CD4-positive, alpha-beta T cell (primary cell): ENCODE measurements at regions not wholly inside any gene's neighbourhood (a gene's known extent, or its start where the extent isn't known, plus 50 kb on each side); places are given as distances from the start of the nearest gene placed in this dataset.

ENCODE experiments used
- ATAC-seq: fragments of 200-7000 bp; cut with Tn5 transposase; one replicate; pipeline ENCODE4 v1.10.0; 2022; ENCODE audit warnings: mild to moderate bottlenecking; ENCODE audit not compliant: poor library complexity
- CTCF ChIA-PET: fragments of 350-600 bp; sonication (Branson Sonifier 250); formaldehyde crosslinking; loops from one replicate; lab custom pipeline; 2021; ENCODE audit warnings: antibody characterized with exemption, inconsistent platforms; lab: Charles Lee
- POLR2A ChIA-PET: fragments of 350-600 bp; sonication (Branson Sonifier 250); formaldehyde crosslinking; loops from one replicate; lab custom pipeline; 2021; ENCODE audit warnings: antibody characterized with exemption, inconsistent platforms; lab: Charles Lee
- DNase-seq, 14 experiments: peaks; one replicate each; pipeline ENCODE4 v3.0.0-alpha.2; 2013 to 2020; ENCODE audit warnings: mixed read lengths in 2 of 14
- H3K27ac ChIP-seq, 2 donors: one replicate each; pipeline versions ENCODE4 v1.5.1 to v1.7.0; 2013; ENCODE audit warnings: low read length in 2 of 2, low read depth in 1 of 2, mild to moderate bottlenecking in 1 of 2
- H3K27me3 ChIP-seq, 2 experiments: 1 replicate in 1 of 2; 2 replicates in 1 of 2; pipeline versions ENCODE4 v1.6.1 to v1.7.0; 2013; ENCODE audit warnings: low read length in 2 of 2, control low read depth in 1 of 2, mild to moderate bottlenecking in 1 of 2, moderate library complexity in 1 of 2; ENCODE audit not compliant: insufficient read depth in 2 of 2, control insufficient read depth in 1 of 2
- H3K36me3 ChIP-seq: one replicate; pipeline ENCODE4 v1.6.1; 2013; ENCODE audit warnings: low read length, control low read depth; ENCODE audit not compliant: insufficient read depth
- H3K4me1 ChIP-seq: one replicate; pipeline ENCODE4 v1.6.1; 2013; ENCODE audit warnings: low read length, control low read depth; ENCODE audit not compliant: insufficient read depth
- H3K4me3 ChIP-seq: one replicate; pipeline ENCODE4 v1.5.1; 2013; ENCODE audit warnings: mild to moderate bottlenecking, low read length, moderate library complexity
- H3K9me3 ChIP-seq, 2 experiments: 1 replicate in 1 of 2; 2 replicates in 1 of 2; pipeline versions ENCODE4 v1.6.1 to v1.7.0; 2013; ENCODE audit warnings: low read length in 2 of 2, mild to moderate bottlenecking in 2 of 2, control low read depth in 1 of 2, moderate library complexity in 1 of 2; ENCODE audit not compliant: control insufficient read depth in 1 of 2, insufficient read depth in 1 of 2
- H3K27ac Mint-ChIP-seq: one replicate; pipeline ENCODE4 v1.8.0; 2020; ENCODE audit warnings: mixed read lengths
- H3K27me3 Mint-ChIP-seq: one replicate; pipeline ENCODE4 v1.8.0; 2021; ENCODE audit warnings: mixed read lengths
- H3K36me3 Mint-ChIP-seq: one replicate; pipeline ENCODE4 v1.8.0; 2021; ENCODE audit warnings: low read depth, mixed read lengths
- H3K4me1 Mint-ChIP-seq: one replicate; pipeline ENCODE4 v1.8.0; 2021; ENCODE audit warnings: low read depth, mixed read lengths
- H3K4me3 Mint-ChIP-seq: one replicate; pipeline ENCODE4 v1.8.0; 2020; ENCODE audit warnings: mild to moderate bottlenecking, mixed read lengths
- H3K9me3 Mint-ChIP-seq: one replicate; pipeline ENCODE4 v1.8.0; 2020; ENCODE audit warnings: mixed read lengths
- intact Hi-C, 2 experiments: fragments of 100-400 bp; cut with DNase I in 1 of 2; cut with micrococcal nuclease in 1 of 2; formaldehyde crosslinking; loops; one replicate each; pipeline versions ENCODE4 v1.15.1 to v1.9.0; 2023 to 2025; cut with DNase I, micrococcal nuclease
- TF ChIP-seq, protein P1 (sequence below): fragments of 200-600 bp; IDR thresholded peaks from one replicate; pipeline ENCODE4 v1.8.0; 2022; ENCODE audit warnings: antibody characterized with exemption, mild to moderate bottlenecking

- H3K4me1 Mint-ChIP-seq, result no peaks in the 10 kb centered on the region
- ATAC-seq (no peak), DNase-seq (no peak)
- no peaks in the 10 kb centered on the region for H3K27me3 ChIP-seq
- TF ChIP-seq, protein P1, sequence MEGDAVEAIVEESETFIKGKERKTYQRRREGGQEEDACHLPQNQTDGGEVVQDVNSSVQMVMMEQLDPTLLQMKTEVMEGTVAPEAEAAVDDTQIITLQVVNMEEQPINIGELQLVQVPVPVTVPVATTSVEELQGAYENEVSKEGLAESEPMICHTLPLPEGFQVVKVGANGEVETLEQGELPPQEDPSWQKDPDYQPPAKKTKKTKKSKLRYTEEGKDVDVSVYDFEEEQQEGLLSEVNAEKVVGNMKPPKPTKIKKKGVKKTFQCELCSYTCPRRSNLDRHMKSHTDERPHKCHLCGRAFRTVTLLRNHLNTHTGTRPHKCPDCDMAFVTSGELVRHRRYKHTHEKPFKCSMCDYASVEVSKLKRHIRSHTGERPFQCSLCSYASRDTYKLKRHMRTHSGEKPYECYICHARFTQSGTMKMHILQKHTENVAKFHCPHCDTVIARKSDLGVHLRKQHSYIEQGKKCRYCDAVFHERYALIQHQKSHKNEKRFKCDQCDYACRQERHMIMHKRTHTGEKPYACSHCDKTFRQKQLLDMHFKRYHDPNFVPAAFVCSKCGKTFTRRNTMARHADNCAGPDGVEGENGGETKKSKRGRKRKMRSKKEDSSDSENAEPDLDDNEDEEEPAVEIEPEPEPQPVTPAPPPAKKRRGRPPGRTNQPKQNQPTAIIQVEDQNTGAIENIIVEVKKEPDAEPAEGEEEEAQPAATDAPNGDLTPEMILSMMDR, result no peak
- H3K27ac Mint-ChIP-seq, result no peak overlapping the region
- H3K36me3 ChIP-seq, result no peaks in the 10 kb centered on the region
- H3K27me3 Mint-ChIP-seq, result no peaks in the 10 kb centered on the region
- H3K9me3 Mint-ChIP-seq, result peaks cover 2% of the 10 kb centered on the region
- CTCF ChIA-PET, result no interaction called here
- no peak overlapping the region for H3K27ac ChIP-seq
- no peak overlapping the region for H3K4me3 ChIP-seq
- H3K9me3 ChIP-seq, result no peaks in the 10 kb centered on the region
- intact Hi-C loops, result no loop called here
- no peaks in the 10 kb centered on the region for H3K4me1 ChIP-seq
- H3K4me3 Mint-ChIP-seq, result no peak overlapping the region
- no peaks in the 10 kb centered on the region for H3K36me3 Mint-ChIP-seq
- POLR2A ChIA-PET, result no interaction called here
Measured at GRCh38 chr4:170428929-170429328, 339.2 kb upstream of the AADAT start.

DNA sequence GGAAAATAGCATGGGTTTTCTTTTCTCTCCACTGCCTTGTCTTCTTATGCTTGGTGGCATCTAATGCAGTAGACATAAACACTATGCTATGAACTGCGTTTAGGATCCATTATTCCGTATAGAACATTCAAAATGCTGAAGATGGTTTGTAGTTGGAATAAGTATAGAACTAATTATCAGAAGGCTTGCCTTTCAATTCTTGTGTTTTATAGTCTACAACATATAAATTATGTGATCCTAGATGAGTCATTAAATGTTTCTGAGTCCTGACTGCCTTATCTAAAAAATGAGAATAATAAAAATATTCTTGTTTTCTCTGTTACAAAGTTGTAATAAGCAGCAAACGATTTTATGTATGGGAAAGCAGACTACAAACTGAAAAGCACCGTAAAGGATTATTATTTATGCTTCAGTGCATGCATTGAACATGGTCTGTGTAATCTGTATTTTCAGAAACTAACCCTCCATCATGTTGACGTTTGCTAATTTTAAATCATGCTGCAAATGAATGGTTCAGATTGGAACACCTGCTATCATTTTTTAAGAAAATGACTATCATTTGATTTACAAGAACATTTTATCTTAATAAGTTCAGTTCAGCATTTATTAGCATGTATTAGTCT lies 335.9 kb upstream of the AADAT start:
- Mint-ChIP-seq H3K4me3 (no peak overlapping the region), H3K36me3 (no peaks in the 10 kb centered on the region), H3K9me3 (peaks cover 2% of the 10 kb centered on the region), H3K27ac (no peak overlapping the region), H3K4me1 (no peaks in the 10 kb centered on the region), H3K27me3 (no peaks in the 10 kb centered on the region)
- DNase-seq (no peak), ATAC-seq (no peak)
- Histone ChIP-seq H3K36me3 (no peaks in the 10 kb centered on the region), H3K9me3 (no peaks in the 10 kb centered on the region), H3K27ac (no peak overlapping the region), H3K4me1 (no peaks in the 10 kb centered on the region), H3K27me3 (no peaks in the 10 kb centered on the region), H3K4me3 (no peak overlapping the region)
- POLR2A ChIA-PET, result no interaction called here
- CTCF ChIA-PET, result no interaction called here
- intact Hi-C loops, result no loop called here
- TF ChIP-seq, protein P1, result no peak

DNA sequence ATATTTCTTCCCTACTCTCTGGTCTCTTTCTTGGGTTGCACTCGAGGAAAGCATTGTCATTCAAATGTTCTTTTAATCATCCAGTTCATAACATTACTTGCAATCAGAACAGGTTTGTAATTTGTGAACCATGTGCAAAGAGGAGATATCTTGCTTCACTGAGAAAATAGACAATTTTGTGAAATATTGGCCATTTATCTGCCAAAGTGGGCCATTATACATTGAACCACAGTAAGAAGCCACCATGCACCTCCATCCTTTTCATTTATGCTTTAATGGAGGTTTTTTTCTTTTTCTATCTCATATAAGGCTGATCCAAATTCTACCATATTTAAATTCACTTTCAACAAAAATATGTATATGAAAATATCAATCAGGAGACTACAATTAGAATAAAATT lies 335.3 kb upstream of the AADAT start:
- Mint-ChIP-seq H3K4me1 (no peaks in the 10 kb centered on the region), H3K36me3 (no peaks in the 10 kb centered on the region), H3K27me3 (no peaks in the 10 kb centered on the region), H3K4me3 (no peak overlapping the region), H3K27ac (no peak overlapping the region), H3K9me3 (peaks cover under 1% of the 10 kb centered on the region)
- Histone ChIP-seq H3K27me3 (no peaks in the 10 kb centered on the region), H3K36me3 (no peaks in the 10 kb centered on the region), H3K9me3 (no peaks in the 10 kb centered on the region), H3K27ac (no peak overlapping the region), H3K4me1 (no peaks in the 10 kb centered on the region), H3K4me3 (no peak overlapping the region)
- intact Hi-C loops, result no loop called here
- CTCF ChIA-PET, result no interaction called here
- DNase-seq (no peak), ATAC-seq (no peak)
- POLR2A ChIA-PET, result no interaction called here
- TF ChIP-seq, protein P1, result no peak
